ENCODE measurements at regions not wholly inside any gene's neighbourhood (a gene's known extent, or its start where the extent isn't known, plus 50 kb on each side); places are given as distances from the start of the nearest gene placed in this dataset.
"Not testable (repeated sequence)": the region's sequence is repeated elsewhere in the genome, so short reads cannot be mapped to it uniquely, and the experiment has no call there.

DNA sequence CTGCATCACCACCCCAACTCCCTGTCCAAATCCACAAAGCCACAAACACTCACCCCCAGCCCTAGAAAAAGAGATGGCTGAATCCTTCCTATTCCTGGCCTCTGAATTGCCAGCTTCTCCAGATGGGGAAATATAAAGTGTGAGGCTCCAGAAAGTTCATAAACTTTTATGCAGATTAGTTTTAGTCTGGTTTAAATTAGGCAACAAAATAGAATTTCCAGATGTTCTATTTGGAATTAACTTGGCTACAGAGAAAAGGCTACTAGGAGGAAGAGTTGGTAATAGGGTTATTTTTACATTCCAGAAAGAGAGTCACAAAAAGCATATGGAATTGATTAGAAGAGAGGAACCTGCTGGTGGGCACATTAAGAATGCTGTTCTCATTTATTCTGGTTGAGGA is 56.0 kb downstream of the EN1 start:
- DNase-seq (ENCODE audit: low read depth): no peak

DNA sequence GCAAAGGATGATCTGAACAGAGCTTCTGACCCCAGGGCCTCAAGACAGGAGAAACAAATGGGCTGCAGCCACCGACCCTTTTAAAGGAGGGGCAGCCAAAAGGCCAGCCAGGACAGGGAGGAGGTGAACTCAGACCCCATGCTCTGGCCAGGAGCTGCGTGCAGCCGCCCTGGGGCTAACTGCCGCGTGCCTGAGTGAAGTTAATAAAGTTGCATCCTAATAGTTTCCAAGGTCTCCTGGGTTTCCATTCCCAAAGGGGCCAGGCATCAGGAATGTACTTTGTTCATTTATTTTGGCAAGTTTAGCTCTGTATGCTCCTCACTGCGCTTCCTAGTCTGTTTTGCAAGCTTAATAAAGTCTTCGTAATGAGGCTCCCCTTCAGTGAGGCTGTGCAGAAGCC is 60.7 kb downstream of the EN1 start:
- no peak for DNase-seq (ENCODE audit: low read depth)

DNA sequence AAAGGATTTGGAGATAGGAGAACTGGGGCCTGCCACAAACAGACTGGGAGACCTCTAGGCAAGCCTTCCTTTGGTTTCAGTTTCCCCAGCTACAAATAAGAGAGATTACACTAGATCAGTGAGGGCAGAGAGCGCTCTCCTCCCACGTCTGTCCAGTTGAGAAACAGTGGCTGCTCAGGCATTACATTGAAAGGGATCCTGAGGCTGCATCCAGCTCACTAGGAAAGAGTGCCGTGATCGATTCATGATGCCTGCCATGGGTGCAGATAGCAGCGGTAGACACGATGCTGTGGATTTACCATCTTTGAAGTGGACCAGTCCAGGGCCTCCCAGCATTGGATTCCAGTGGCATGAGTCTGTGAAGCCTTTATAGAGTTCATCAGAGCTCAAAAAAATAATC is 62.6 kb downstream of the EN1 start:
- DNase-seq (ENCODE audit: low read depth): no peak

DNA sequence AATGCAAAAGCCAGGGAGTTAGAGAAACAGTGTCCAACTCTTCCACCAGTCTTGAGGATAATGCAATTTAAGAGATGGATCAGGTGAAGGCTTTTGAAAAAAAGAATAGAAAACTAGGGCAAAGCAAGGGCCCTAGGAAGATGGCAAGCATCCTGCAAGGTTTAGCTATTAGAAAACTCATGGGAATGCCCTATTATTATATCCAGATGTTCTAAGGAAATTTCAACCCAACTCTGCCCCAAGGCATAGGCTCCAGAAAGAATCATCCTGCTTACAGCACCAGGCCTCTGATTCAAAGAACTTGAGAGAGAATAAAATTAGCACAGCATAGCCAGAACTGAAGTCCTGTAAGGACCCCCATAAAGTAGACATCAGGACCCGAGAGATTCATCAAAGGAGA is 68.1 kb downstream of the EN1 start:
- no peak for DNase-seq (ENCODE audit: low read depth)

DNA sequence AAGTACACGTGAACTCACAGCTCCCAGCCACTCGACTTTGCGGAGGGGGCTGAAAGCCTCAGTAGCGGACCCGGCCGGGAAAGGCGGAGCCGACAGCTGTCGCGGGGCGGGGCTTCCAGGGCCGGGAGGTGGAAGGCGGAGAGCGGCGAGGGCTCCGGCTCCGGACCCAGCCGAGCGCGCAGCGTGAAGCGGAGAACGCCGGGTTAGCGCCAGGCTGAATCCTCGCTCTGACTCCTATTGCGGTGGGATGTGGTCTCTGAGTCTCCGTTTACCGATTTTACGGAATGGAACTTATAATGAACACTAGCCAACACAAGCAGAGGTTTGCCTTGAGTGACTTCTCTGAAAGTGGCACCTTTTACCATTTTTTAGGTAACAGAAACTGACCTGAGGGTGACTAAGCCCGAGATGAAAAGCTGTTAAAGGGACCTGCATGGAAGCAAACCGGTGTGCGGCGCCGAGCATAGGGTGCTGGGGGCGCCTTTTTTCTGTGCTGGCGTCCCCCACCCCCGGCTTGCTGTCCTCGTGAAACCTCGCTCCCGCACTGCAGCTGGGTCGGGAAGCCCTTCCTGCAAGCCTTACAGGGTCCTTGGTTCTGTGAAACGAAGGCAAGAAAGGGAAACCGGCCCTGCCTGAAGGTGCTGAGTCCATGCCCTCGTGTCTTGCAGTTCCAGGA is 72.9 kb downstream of the EN1 start:
- DNase-seq (ENCODE audit: low read depth): no peak

DNA sequence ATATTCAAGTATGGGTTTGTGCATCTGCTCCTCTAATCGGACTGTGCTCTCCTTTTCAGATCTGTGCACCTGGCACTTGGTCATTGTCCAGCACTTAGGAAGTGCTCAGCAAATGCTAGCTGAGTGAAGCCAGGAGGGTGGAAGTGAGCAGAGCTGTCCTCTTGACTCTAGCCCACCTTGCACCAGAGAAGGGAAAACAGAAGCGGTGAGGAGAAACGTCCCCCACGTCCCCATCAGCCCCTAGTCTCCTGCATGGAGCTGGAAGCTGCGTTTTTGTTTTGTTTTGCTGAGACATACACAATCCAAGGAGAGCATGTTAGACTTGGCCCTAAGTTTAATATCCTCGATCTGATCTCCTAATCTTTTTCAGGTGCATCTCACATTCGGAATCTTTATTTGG is 73.6 kb downstream of the EN1 start:
- no peak for DNase-seq (ENCODE audit: low read depth)

DNA sequence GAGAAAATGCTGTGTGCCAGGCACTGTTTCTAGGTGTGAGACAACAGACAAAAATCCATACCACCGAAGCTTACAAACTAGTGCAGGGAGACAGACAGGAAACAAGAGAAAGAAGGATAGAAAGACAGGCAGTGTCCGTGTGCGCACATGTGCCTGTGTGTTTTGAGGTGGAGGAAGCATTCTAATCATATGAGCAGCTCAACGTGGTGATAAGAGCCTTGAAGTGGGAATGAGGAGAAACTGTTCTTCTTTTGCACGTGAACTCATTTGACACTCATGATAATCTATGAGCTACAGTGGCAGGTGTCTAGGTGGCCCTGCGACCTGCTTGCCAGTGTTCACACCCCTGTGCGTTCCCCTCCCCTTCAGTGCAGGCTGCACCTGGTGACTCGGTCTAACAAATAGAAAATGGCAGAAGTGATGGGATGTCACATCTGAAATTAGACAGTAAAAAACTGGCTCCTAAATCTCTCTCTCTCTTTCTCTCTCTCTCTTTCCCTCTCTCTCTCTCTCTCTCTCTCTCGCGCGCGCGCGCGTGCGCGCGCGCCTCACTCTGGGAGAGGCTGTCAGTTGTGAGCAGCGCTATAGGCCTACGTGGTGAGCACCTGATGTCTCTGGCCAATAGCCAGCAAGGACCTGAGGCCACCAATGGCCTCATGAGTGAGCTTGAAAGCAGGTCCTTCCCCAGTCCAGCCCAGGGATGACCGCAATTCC is 74.8 kb downstream of the EN1 start:
- no peak for DNase-seq (ENCODE audit: low read depth)

DNA sequence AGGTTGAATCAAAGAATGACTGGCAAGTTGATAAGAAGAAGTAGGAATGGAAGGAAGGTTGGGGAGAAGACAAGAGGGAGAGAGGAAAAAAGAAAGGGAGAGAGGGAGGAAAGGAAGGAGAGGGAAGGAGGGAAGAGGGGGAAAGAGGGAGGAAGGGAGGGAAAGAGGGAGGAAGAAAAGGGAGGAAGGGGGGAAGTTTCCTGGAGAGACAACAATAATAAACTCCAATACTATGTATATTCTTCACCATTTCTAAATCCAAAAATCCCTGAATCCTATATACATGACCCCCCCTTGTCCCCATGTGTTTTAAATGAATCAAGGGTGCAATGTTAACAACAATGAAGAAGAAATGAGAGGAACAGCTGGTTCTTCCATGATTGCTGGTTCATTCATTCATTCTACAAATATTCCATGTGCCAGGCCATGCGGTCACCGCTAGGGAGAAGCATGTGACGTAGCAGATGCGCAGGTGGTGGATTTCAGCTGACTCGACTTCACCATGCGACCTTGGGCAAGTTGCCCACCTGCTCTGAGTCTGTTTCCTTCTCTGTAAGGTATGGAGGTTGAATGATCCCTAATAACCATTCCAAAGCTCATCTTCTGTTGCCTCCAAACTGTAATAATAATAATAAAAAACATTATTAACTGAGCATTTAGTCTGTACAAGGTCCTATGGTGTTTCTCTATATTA is 77.6 kb downstream of the EN1 start:
- no peak for DNase-seq (ENCODE audit: low read depth)

DNA sequence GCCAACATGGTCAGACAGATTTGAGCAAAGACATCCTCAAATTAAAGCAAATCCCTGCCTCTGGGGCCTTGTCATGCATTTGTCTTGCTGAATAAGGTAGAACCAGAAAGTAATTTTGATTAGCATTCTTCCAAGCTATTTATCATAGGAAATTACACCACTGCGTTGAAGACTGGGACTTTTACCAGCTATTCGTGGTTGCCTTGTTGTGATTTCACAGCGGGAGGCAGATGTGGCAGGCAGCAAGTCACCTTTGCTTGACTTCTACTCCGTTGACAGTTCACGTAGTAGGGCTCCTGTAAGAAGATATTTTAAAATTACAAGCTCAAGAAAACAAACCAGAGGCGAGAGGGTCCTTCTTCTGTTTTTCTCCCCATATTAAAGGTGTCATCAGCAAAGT is 80.6 kb downstream of the EN1 start:
- no peak for DNase-seq (ENCODE audit: low read depth)

DNA sequence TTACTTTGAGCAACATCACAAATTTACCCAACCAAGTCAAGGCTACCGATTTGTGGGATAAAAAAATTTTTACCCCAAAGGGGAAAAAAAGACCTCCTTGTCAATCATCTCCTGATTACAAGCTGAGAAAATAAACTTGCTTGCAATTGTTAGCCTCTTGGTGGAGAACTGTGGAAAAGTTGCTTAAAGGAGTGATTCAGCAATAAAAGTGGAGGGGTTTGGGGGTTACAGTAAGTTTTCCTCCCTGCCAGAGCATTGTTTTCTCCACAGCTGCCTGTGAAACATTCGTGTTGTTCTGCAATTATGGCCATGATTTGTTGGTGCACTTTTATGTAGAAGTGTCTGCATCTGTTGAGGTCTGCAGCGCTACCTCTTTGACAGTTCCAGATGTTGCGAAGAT is 82.6 kb downstream of the EN1 start:
- no peak for DNase-seq (ENCODE audit: low read depth)

DNA sequence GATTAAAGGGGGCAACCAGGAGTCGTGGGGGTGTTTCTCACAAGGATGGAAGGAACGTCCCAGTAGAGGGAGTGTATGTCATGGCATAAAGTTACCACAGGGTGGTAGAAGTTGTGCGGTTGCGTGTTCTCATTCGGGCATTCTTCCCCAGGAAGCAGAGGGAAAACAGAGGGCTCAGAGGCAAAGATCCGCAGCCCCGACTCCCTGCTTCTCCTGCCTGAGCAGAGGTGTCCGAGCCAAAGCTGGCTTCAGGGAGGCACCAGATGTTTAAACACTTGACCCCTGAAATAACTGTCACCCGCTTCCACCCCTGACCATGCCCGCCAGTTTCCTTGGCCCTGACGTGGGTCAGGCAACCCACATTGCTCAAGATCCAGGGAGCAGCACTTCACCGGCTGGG is 83.7 kb downstream of the EN1 start:
- DNase-seq (ENCODE audit: low read depth): no peak

DNA sequence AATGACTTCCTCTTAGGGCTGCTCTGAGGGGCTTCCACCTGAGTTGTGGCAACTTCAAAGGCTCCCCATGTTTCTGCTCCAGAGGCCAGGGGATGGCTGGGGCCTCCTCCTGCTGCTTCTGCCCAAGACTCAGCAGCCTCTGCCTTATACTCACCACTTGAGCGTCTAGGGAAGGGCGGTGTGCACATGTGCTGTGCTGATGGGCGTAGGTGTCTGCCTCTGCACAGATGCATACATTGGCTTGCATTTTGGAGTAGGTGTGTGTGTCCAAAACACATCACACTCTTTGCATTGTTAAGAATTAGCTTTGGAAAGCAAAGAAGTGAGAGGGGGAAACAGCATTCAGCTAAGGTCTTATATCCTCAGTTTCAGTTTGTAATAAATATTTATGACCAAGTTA is 85.2 kb downstream of the EN1 start:
- DNase-seq (ENCODE audit: low read depth): no peak

DNA sequence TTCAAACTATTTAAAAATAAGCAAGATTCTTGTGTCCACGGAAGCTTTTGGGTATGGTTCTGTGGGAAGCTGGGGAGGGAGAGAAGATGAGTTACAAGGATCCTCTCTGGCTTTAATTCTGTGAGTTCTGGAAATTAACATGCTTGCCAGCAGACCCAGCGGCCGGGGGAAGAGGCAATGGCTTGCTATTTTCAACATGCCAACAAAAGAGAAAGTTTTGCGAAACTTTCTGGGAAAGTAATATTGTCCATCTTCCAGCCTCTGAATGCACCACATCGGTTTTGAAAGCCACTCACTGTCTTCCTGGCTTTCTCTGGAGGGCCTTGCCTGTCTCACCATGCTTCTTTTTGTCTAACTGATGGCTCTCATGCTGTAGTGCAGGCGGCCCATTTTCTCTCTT is 85.7 kb downstream of the EN1 start:
- DNase-seq (ENCODE audit: low read depth): no peak

DNA sequence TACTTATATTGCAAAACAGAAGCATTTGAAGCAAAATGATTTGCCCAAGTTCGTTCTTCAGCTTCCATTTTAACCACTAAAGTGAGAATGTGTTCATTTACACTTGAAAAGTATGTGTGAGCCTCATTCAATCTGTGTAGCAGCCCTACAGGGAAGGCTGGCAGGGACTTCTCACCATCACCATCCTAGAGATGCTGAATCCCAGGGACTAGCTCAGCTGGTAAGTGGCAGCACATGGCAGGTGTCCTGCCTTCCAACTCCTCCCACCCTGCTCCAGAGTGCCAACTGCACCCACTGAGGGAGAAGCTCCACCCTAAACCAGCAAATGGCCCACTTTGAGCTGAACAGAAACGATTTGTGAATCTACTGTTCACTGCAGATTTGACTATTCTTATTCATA is 91.5 kb downstream of the EN1 start:
- no peak for DNase-seq (ENCODE audit: low read depth)

DNA sequence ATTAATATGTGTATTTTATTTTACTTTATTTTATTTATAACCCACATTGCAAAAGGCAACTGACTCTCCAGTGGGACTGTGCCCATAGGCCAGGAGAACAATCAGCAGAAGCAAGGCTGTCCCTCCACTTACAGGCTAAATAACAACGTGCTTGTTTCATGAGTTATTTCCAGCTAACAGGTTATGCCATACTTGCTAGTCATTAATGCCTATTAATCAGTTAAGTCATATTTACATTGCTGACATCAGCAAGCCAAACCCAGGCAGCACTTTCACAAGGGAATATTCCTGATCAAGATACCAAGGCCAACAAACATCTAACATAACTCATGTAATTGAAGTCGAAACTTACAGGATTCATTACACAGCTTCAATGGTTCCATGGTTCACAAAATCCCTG is 92.1 kb downstream of the EN1 start:
- DNase-seq (ENCODE audit: low read depth): no peak

DNA sequence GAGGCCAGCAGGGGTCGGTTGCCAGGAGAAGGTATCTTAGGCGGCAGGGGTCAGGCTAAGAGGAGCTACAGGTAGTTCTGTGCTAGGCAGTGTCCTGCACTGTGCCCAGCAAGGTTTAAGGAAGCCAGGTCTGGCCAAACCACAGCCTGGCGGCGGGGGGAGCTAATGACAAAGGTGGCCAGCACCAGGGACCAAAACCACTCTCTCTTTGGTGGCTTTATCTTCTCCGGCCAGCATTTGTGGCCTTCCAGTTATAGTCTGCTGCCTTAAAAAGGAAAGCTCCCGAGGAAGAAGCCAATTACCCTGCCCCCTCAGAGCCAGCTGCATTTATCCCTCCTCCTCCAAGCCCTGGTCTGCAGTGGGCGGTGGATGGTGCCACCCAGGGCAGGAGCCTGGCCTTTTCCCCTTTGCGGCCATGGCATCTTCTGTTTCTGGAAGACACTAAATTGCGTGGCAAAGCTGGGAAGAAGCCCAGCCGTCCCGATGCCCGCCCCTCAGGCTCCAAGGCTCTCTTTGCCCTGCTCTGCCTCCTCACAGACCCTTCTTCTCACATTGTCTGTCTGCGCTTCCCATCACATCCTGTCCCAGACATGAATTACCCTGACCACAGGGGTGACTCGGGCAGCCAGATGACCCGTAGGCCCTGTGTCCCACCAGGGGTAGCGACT is 94.6 kb downstream of the EN1 start:
- DNase-seq (ENCODE audit: low read depth): no peak

DNA sequence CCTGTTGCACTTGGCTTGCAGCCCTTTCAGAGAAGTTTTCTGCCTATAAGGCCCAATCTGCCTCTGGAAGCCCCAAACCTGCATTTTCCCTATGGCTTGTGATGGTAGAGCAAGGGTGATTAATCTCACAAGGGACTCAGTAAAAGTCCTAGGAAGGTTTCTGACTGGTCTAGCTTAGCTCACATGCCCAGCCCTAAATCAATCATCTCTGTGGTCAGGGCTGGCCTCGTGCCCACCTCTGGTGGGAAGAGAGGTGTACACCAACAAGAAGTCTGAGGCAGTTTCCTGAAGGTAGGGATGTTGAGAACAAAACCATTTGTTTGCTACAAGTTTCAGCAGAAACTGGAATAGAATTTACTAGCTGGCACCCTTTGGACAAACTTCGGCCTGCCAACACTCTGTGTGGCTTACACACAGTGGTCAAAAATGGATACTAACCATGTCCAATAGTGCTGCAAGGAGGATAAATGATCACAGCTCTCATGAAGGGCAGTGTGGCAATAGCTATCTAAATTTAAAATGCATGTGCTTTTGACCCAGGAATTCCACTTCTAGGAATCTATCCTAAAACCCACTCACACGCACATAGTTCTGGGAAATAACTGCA is 96.4 kb downstream of the EN1 start:
- no peak for DNase-seq (ENCODE audit: low read depth)

DNA sequence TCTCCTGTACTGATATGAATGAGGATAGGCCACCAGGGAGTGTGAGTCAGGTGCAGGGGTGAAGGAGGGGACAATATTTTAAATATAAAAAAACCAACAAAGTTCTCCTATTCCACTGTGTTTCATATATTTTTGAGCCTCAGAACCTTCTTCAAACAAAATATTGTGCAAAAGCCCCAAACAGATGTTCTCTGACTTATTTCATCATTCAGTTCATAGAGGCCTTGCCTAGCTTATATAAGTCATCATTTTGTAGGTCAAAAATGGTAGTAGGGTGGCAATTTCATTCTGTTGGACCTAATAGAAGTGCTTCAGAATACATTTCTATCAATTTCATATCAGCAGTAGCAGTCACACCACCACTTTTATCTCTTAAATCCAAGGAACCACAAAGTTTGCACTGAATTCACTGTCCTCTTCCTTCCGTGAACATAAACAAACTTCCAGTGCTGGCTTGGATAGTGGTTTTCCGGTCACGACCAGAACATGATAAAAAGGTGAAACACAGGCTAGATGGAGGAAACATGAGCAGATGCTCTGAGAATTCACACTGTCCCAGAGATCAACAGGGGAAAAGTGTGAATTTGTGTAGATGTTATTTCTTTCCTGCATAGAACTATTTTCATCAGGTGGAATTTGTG is 99.1 kb downstream of the EN1 start:
- DNase-seq (ENCODE audit: low read depth): no peak

DNA sequence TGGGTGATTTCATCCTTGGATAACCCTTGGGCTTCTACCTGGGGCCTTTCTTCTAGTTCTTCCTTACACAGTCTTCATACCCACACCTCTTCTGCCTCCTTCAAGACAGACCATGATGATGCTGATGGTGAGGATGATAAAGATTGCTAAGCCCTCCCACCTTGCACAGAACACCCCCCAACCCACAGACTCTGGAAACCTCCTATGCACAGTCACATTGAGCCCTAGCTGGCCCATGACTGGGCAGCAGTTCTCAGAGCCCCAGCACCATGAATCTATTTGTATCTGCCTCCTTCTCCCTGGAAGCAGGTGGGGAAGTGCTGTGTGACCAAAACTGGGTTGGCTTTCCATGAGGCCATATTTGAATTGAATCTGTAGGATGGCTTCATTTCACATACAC is 99.8 kb downstream of the EN1 start:
- no peak for DNase-seq (ENCODE audit: low read depth)

DNA sequence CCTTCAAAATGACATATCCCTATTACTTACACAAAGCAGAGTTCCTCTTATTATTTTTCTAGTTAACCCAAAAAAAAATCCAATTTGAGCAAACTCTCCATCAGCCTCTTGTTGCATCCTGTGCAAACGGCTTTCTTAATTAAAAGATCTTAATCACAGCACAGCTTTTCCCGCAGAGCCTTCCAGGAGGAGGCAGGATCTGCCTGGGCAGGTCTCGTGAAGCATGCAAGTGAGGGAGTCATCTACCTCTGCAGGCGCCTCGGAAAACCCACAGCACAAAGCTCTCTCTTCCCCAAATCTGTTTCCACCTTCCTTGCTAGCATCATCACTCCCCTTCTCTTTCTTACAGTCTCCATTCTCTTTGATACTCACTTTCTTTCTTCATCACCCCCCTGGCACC is 100.4 kb downstream of the EN1 start:
- DNase-seq (ENCODE audit: low read depth): no peak

DNA sequence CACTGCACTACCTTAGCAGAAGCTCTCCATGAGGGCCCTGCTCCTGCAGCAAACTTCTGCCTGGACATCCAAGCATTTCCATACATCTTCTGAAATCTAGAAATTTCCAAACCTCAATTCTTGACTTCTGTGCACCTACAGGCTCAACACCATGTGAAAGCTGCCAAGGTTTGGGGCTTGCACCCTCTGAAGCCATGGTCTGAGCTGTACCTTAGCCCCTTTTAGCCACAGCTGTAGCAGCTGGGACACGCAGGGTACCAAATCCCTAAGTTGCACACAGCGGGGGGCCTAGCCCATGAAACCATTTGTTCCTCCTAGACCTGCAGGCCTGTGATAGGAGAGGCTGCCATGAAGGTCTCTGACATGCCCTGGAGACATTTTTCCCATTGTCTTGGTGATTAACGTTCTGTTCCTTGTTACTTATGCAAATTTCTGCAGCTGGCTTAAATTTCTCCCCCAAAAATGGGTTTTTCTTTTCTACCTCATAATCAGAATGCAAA is 102.7 kb downstream of the EN1 start:
- not testable (repeated sequence) for DNase-seq (ENCODE audit: low read depth)
